DOHH2 (cell line): ENCODE measurements at regions not wholly inside any gene's neighbourhood (a gene's known extent, or its start where the extent isn't known, plus 50 kb on each side); places are given as distances from the start of the nearest gene placed in this dataset.

Experiments used
- EZH2phosphoT487 ChIP-seq: fragments of 200-600 bp; sonication (generic); IDR thresholded peaks from 2 replicates; pipeline ENCODE4 v1.6.1; 2017; ENCODE audit warnings: borderline replicate concordance, mild to moderate bottlenecking, antibody characterized with exemption, low read length, moderate library complexity, mixed read lengths
- TF ChIP-seq, protein P1 (sequence below): fragments of 200-600 bp; sonication (generic); IDR thresholded peaks from one replicate; pipeline ENCODE4 v1.5.1; 2014; ENCODE audit warnings: antibody characterized with exemption, mild to moderate bottlenecking, low read depth, low read length; ENCODE audit not compliant: poor library complexity, severe bottlenecking

DNA sequence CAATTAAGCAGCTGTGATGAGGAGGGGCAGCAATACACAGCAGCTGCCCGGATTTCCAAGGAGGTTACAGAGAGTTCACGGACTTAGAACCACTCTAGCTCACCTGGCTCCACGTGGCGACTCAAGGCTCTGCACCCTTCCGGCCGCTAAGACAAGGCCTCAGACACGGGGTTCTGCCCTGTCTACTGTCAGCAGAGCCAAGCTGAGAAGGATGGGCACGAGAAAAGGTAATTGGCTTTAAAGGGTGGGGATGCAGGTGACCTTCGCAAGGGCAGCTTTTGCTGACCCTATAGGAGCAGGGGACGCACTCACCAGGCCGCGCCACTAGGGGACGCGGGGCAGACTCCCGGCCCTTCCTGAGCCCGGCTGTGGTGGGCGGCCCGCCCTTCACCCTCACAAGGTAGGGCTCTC lies 152.4 kb downstream of the KIF20B start:
- TF ChIP-seq, protein P1, sequence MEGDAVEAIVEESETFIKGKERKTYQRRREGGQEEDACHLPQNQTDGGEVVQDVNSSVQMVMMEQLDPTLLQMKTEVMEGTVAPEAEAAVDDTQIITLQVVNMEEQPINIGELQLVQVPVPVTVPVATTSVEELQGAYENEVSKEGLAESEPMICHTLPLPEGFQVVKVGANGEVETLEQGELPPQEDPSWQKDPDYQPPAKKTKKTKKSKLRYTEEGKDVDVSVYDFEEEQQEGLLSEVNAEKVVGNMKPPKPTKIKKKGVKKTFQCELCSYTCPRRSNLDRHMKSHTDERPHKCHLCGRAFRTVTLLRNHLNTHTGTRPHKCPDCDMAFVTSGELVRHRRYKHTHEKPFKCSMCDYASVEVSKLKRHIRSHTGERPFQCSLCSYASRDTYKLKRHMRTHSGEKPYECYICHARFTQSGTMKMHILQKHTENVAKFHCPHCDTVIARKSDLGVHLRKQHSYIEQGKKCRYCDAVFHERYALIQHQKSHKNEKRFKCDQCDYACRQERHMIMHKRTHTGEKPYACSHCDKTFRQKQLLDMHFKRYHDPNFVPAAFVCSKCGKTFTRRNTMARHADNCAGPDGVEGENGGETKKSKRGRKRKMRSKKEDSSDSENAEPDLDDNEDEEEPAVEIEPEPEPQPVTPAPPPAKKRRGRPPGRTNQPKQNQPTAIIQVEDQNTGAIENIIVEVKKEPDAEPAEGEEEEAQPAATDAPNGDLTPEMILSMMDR = no peak
- no peak for TF ChIP-seq EZH2phosphoT487
